GM12878 (cell line): ENCODE measurements at regions not wholly inside any gene's neighbourhood (a gene's known extent, or its start where the extent isn't known, plus 50 kb on each side); places are given as distances from the start of the nearest gene placed in this dataset.

Source experiments
- ATAC-seq: fragments of 200-7000 bp; cut with Tn5 transposase; 3 replicates; pipeline ENCODE4 v1.9.1; 2020; ENCODE audit warnings: mild to moderate bottlenecking, moderate library complexity
- BruUV-seq: library from RNA; stranded (reverse); fragments of 400-500 nt; replicated peaks from 2 replicates; lab custom pipeline; 2021; lab: Mats Ljungman, UMichigan
- CTCF ChIA-PET: fragments of 300-600 bp; sonication (Branson Sonifier 250); formaldehyde crosslinking; extraction: SDS; loops from one replicate; lab custom pipeline; 2021; ENCODE audit warnings: inconsistent platforms; lab: Yijun Ruan, JAX
- POLR2A ChIA-PET: fragments of 350-600 bp; formaldehyde crosslinking; extraction: SDS; loops from one replicate; lab custom pipeline; 2021; ENCODE audit warnings: inconsistent platforms; lab: Charles Lee
- RAD21 ChIA-PET: fragments of 300-600 bp; sonication (Branson Sonifier 250); formaldehyde crosslinking; loops from one replicate; lab custom pipeline; 2023; ENCODE audit warnings: antibody characterized with exemption; ENCODE audit not compliant: unreplicated experiment; lab: Charles Lee
- SMC1A ChIA-PET: fragments of 300-600 bp; sonication (Branson Sonifier 250); formaldehyde crosslinking; loops from one replicate; lab custom pipeline; 2023; ENCODE audit not compliant: unreplicated experiment, uncharacterized antibody; lab: Charles Lee
- DNase-seq: peaks from one replicate; pipeline ENCODE4 v3.0.0-alpha.2; 2011; ENCODE audit warnings: low read depth, low spot score
- FAIRE-seq: peaks from 3 replicates; lab custom pipeline; 2011; peaks lifted over from hg19 to GRCh38; lab: Jason Lieb, UNC
- H2AFZ ChIP-seq: 2 replicates; pipeline ENCODE4 v1.6.0; 2011; ENCODE audit warnings: low read depth, low read length, control low read depth; ENCODE audit not compliant: control insufficient read depth
- H3K27ac ChIP-seq: 2 replicates; pipeline ENCODE4 v1.5.1; 2011; ENCODE audit warnings: control low read depth; ENCODE audit not compliant: control insufficient read depth, insufficient read depth
- H3K27me3 ChIP-seq, 2 experiments: replicated peaks in 1 of 2; 2 replicates each; pipeline versions ENCODE4 v1.6.0 to v1.6.1; 2011; ENCODE audit warnings: low read length in 1 of 2; ENCODE audit not compliant: control insufficient read depth in 2 of 2, insufficient read depth in 2 of 2
- H3K36me3 ChIP-seq, 2 experiments: 2 replicates each; pipeline ENCODE4 v1.5.1; 2011; ENCODE audit warnings: low read length in 1 of 2; ENCODE audit not compliant: control insufficient read depth in 2 of 2, insufficient read depth in 2 of 2
- H3K4me1 ChIP-seq: 2 replicates; pipeline ENCODE4 v1.6.1; 2011; ENCODE audit warnings: mild to moderate bottlenecking, low read length, moderate library complexity, mixed read lengths; ENCODE audit not compliant: control insufficient read depth, insufficient read depth
- H3K4me2 ChIP-seq: 2 replicates; pipeline ENCODE4 v1.6.0; 2011; ENCODE audit warnings: control low read depth; ENCODE audit not compliant: control insufficient read depth, insufficient read depth
- H3K4me3 ChIP-seq: fragments of 200-600 bp; sonication (generic); 2 replicates; pipeline ENCODE4 v1.5.1; 2016
- H3K79me2 ChIP-seq: 2 replicates; pipeline ENCODE4 v1.6.0; 2011; ENCODE audit warnings: low read length; ENCODE audit not compliant: control insufficient read depth, insufficient read depth
- H3K9ac ChIP-seq: 2 replicates; pipeline ENCODE4 v1.8.0; 2011; ENCODE audit warnings: low read length, control low read depth, mixed read lengths; ENCODE audit not compliant: control insufficient read depth, insufficient read depth
- H3K9me3 ChIP-seq: replicated peaks from 3 replicates; pipeline ENCODE4 v1.5.1; 2011; ENCODE audit warnings: mild to moderate bottlenecking, low read length; ENCODE audit not compliant: control insufficient read depth, insufficient read depth
- H4K20me1 ChIP-seq: 2 replicates; pipeline ENCODE4 v1.6.0; 2011; ENCODE audit not compliant: control insufficient read depth, insufficient read depth
- CEBPB ChIP-seq, 2 experiments: fragments of 150-350 bp in 1 of 2; IDR thresholded peaks; 2 replicates each; pipeline ENCODE4 v1.6.1; 2012 to 2014; ENCODE audit warnings: low read depth in 2 of 2, low read length in 2 of 2, borderline replicate concordance in 1 of 2, inconsistent platforms in 1 of 2
- E2F4 ChIP-seq: IDR thresholded peaks from 2 replicates; pipeline ENCODE4 v1.6.1; 2012; ENCODE audit warnings: low read depth, low read length, improper control_type of control experiment
- GATAD2B ChIP-seq: fragments of 450-650 bp; conservative IDR thresholded peaks from 2 replicates; pipeline ENCODE4 v1.6.1; 2017; ENCODE audit warnings: low read depth, mild to moderate bottlenecking, moderate library complexity
- HSF1 ChIP-seq: fragments of 150-350 bp; IDR thresholded peaks from 2 replicates; pipeline ENCODE4 v1.6.1; 2014; ENCODE audit warnings: mild to moderate bottlenecking, low read depth, low read length
- NFIC ChIP-seq: IDR thresholded peaks from 2 replicates; pipeline ENCODE4 v1.6.1; 2012; ENCODE audit warnings: low read depth, mild to moderate bottlenecking, inconsistent platforms, low read length, moderate library complexity
- NFYB ChIP-seq: IDR thresholded peaks from 2 replicates; pipeline ENCODE4 v1.6.1; 2011; ENCODE audit warnings: low read depth, mild to moderate bottlenecking, low read length, improper control_type of control experiment, moderate library complexity; ENCODE audit not compliant: insufficient read depth
- RELB ChIP-seq: fragments of 450-650 bp; IDR thresholded peaks from 2 replicates; pipeline ENCODE4 v1.6.1; 2017; ENCODE audit warnings: low read depth, mild to moderate bottlenecking, moderate library complexity
- SP1 ChIP-seq: IDR thresholded peaks from one replicate; pipeline ENCODE4 v1.6.1; 2011; ENCODE audit warnings: low read depth, low read length
- WRNIP1 ChIP-seq: IDR thresholded peaks from 2 replicates; pipeline ENCODE4 v1.6.1; 2011; ENCODE audit warnings: low read depth, low read length, improper control_type of control experiment, borderline replicate concordance
- WGBS: methylation state at CpG from one replicate; pipeline ENCODE4 v1.1.6; 2016; ENCODE audit warnings: low lambda C conversion rate; ENCODE audit not compliant: insufficient replicate concordance, insufficient coverage; ENCODE audit errors: missing lambda C conversion rate; 5-methylcytosine and 5-hydroxymethylcytosine counted together
- in situ Hi-C: fragments of 300-500 bp; cut with MboI; formaldehyde crosslinking; loops from 9 replicates; pipeline ENCODE4 v1.14.3; 2018; ENCODE audit warnings: mixed read lengths
- intact Hi-C: fragments of 100-400 bp; cut with micrococcal nuclease; formaldehyde crosslinking; loops from one replicate; pipeline ENCODE4 v1.14.2; 2022; ENCODE audit not compliant: unreplicated experiment
- TF ChIP-seq, protein P1 (sequence below): fragments of 450-650 bp; IDR thresholded peaks from 2 replicates; pipeline ENCODE4 v1.6.1; 2017; ENCODE audit warnings: mild to moderate bottlenecking, moderate library complexity

GRCh38 chr6:166087852-166088251, 79.8 kb downstream of the TBXT start:
- 49% methylated on average over 4 of the region's 5 CpGs for WGBS
- intact Hi-C loops, result no loop called here
- Histone ChIP-seq H3K27me3 (no peaks in the 10 kb centered on the region), H3K36me3 (no peaks in the 10 kb centered on the region), H2AFZ (no peak overlapping the region), H3K79me2 (no peaks in the 10 kb centered on the region), H3K4me2 (no peak overlapping the region)
- DNase-seq (no peak), ATAC-seq (no peak), FAIRE-seq (no peak)
- CTCF ChIA-PET, result interaction anchor here (0.9 kb wide), 1 partner anchor 9 kb away, joined by 5 read pairs; no protein-coding TSS in a partner anchor
- BruUV-seq, result no TSS peak
- TF ChIP-seq NFIC, result no peak
- TF ChIP-seq HSF1, result no peak
- TF ChIP-seq CEBPB (IDR thresholded peaks at IDR 0.05; ENCODE audit: borderline replicate concordance in 1 of 2, low read depth in 2 of 2, low read length in 2 of 2), result no peak
- TF ChIP-seq NFYB, result no peak
- TF ChIP-seq, protein P1, sequence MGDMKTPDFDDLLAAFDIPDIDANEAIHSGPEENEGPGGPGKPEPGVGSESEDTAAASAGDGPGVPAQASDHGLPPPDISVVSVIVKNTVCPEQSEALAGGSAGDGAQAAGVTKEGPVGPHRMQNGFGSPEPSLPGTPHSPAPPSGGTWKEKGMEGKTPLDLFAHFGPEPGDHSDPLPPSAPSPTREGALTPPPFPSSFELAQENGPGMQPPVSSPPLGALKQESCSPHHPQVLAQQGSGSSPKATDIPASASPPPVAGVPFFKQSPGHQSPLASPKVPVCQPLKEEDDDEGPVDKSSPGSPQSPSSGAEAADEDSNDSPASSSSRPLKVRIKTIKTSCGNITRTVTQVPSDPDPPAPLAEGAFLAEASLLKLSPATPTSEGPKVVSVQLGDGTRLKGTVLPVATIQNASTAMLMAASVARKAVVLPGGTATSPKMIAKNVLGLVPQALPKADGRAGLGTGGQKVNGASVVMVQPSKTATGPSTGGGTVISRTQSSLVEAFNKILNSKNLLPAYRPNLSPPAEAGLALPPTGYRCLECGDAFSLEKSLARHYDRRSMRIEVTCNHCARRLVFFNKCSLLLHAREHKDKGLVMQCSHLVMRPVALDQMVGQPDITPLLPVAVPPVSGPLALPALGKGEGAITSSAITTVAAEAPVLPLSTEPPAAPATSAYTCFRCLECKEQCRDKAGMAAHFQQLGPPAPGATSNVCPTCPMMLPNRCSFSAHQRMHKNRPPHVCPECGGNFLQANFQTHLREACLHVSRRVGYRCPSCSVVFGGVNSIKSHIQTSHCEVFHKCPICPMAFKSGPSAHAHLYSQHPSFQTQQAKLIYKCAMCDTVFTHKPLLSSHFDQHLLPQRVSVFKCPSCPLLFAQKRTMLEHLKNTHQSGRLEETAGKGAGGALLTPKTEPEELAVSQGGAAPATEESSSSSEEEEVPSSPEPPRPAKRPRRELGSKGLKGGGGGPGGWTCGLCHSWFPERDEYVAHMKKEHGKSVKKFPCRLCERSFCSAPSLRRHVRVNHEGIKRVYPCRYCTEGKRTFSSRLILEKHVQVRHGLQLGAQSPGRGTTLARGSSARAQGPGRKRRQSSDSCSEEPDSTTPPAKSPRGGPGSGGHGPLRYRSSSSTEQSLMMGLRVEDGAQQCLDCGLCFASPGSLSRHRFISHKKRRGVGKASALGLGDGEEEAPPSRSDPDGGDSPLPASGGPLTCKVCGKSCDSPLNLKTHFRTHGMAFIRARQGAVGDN, result no peak
- TF ChIP-seq RELB, result no peak
- no peak for TF ChIP-seq E2F4
- TF ChIP-seq GATAD2B, result no peak
- TF ChIP-seq SP1, result no peak
- TF ChIP-seq WRNIP1, result no peak
- TF ChIP-seq, all 136 proteins: peak for 0
- Histone ChIP-seq H4K20me1 (no peaks in the 10 kb centered on the region), H3K4me1 (no peaks in the 10 kb centered on the region), H3K9me3 (no peaks in the 10 kb centered on the region), H3K27ac (no peak overlapping the region), H3K4me3 (no peak overlapping the region), H3K9ac (no peak overlapping the region)
- ChIA-PET POLR2A (no interaction called here), SMC1A (no interaction called here), RAD21 (no interaction called here)
- in situ Hi-C loops, result no loop called here
